ENCODE measurements at regions not wholly inside any gene's neighbourhood (a gene's known extent, or its start where the extent isn't known, plus 50 kb on each side); places are given as distances from the start of the nearest gene placed in this dataset.

GRCh38 chr12:114904254-114905003, 220.5 kb upstream of the TBX3 start:
- ATAC-seq (no peak), DNase-seq (ENCODE audit: low spot score) (no peak)

GRCh38 chr12:114903083-114903691, 219.2 kb upstream of the TBX3 start:
- ATAC-seq (no peak), DNase-seq (ENCODE audit: low spot score) (no peak)

GRCh38 chr12:114902665-114903064, 218.7 kb upstream of the TBX3 start:
- ATAC-seq, result no peak
- DNase-seq (ENCODE audit: low spot score), result no peak

- DNase-seq (ENCODE audit: low spot score) (no peak), ATAC-seq (no peak)
Observed at GRCh38 chr12:114901316-114901715, 217.3 kb upstream of the TBX3 start.

- DNase-seq (ENCODE audit: low spot score) (peak; percentile 49), ATAC-seq (peak; percentile 62)
Observed at GRCh38 chr12:114898159-114898558, 214.2 kb upstream of the TBX3 start.

GRCh38 chr12:114895827-114896226, 211.9 kb upstream of the TBX3 start:
- DNase-seq (ENCODE audit: low spot score), result no peak
- no peak for ATAC-seq

- DNase-seq (ENCODE audit: low spot score), result no peak
- ATAC-seq, result no peak
Observed at GRCh38 chr12:114895081-114895480, 211.1 kb upstream of the TBX3 start.

GRCh38 chr12:114894076-114894475, 210.1 kb upstream of the TBX3 start:
- DNase-seq (ENCODE audit: low spot score) (no peak), ATAC-seq (no peak)

GRCh38 chr12:114888928-114889584, 205.1 kb upstream of the TBX3 start:
- DNase-seq (ENCODE audit: low spot score), result no peak
- no peak for ATAC-seq

- ATAC-seq, result no peak
- DNase-seq (ENCODE audit: low spot score), result no peak
Observed at GRCh38 chr12:114888448-114888847, 204.5 kb upstream of the TBX3 start.

- ATAC-seq (peak; percentile 87), DNase-seq (ENCODE audit: low spot score) (no peak)
Observed at GRCh38 chr12:114885501-114885900, 201.5 kb upstream of the TBX3 start.

- no peak for ATAC-seq
- DNase-seq (ENCODE audit: low spot score), result no peak
Observed at GRCh38 chr12:114884575-114884974, 200.6 kb upstream of the TBX3 start.

- no peak for DNase-seq (ENCODE audit: low spot score)
- no peak for ATAC-seq
Observed at GRCh38 chr12:114882083-114882482, 198.1 kb upstream of the TBX3 start.

GRCh38 chr12:114879354-114879753, 195.4 kb upstream of the TBX3 start:
- DNase-seq (ENCODE audit: low spot score) (no peak), ATAC-seq (peak; percentile 68)

GRCh38 chr12:114878781-114879180, 194.8 kb upstream of the TBX3 start:
- DNase-seq (ENCODE audit: low spot score), result no peak
- ATAC-seq, result no peak

- ATAC-seq, result peak; percentile 86
- peak; percentile 56 for DNase-seq (ENCODE audit: low spot score)
Observed at GRCh38 chr12:114876968-114877680, 193.1 kb upstream of the TBX3 start.

GRCh38 chr12:114875313-114875712, 191.3 kb upstream of the TBX3 start:
- ATAC-seq (peak; percentile 50), DNase-seq (ENCODE audit: low spot score) (no peak)

- ATAC-seq (no peak), DNase-seq (ENCODE audit: low spot score) (no peak)
Observed at GRCh38 chr12:114873656-114874055, 189.7 kb upstream of the TBX3 start.

GRCh38 chr12:114868995-114869834, 185.2 kb upstream of the TBX3 start:
- ATAC-seq, result no peak
- no peak for DNase-seq (ENCODE audit: low spot score)

- DNase-seq (ENCODE audit: low spot score) (no peak), ATAC-seq (no peak)
Observed at GRCh38 chr12:114866331-114866730, 182.4 kb upstream of the TBX3 start.
